ENCODE measurements at regions not wholly inside any gene's neighbourhood (a gene's known extent, or its start where the extent isn't known, plus 50 kb on each side); places are given as distances from the start of the nearest gene placed in this dataset.

GRCh38 chr6:74928203-74928602 lies 277.6 kb downstream of the COL12A1 start:
- Histone ChIP-seq H3K36me3 (ENCODE audit: insufficient read depth, low read length) (no peaks in the 10 kb centered on the region), H3K79me2 (replicated peaks; ENCODE audit: insufficient read depth, low read length) (no peaks in the 10 kb centered on the region), H4K20me1 (ENCODE audit: insufficient read depth) (no peaks in the 10 kb centered on the region), H3F3A (ENCODE audit: insufficient read depth, low read length, poor library complexity, severe bottlenecking) (no peaks in the 10 kb centered on the region), H3K27me3 (ENCODE audit: insufficient read depth, low read depth, low read length) (no peaks in the 10 kb centered on the region), H3K9me3 (ENCODE audit: low read length) (no peaks in the 10 kb centered on the region), H3K4me3 (ENCODE audit: low read length) (no peak overlapping the region), H2AFZ (ENCODE audit: low read depth, low read length) (no peak overlapping the region), H3K27ac (ENCODE audit: low read length) (no peak overlapping the region), H3K4me2 (ENCODE audit: low read length) (no peak overlapping the region), H3K9me2 (ENCODE audit: insufficient read depth, low read length) (no peaks in the 10 kb centered on the region), H3K9ac (ENCODE audit: low read length) (no peak overlapping the region)
- TF ChIP-seq SMC3 (conservative IDR thresholded peaks at IDR 0.05; ENCODE audit: poor library complexity) (no peak), POLR2AphosphoS5 (IDR thresholded peaks at IDR 0.05) (no peak)

- Histone ChIP-seq H2AFZ (ENCODE audit: low read depth, low read length) (no peak overlapping the region), H4K20me1 (ENCODE audit: insufficient read depth) (no peaks in the 10 kb centered on the region), H3K79me2 (replicated peaks; ENCODE audit: insufficient read depth, low read length) (no peaks in the 10 kb centered on the region), H3K4me2 (ENCODE audit: low read length) (no peak overlapping the region), H3K9me3 (ENCODE audit: low read length) (no peaks in the 10 kb centered on the region), H3K9me2 (ENCODE audit: insufficient read depth, low read length) (no peaks in the 10 kb centered on the region), H3K9ac (ENCODE audit: low read length) (no peak overlapping the region), H3F3A (ENCODE audit: insufficient read depth, low read length, poor library complexity, severe bottlenecking) (no peaks in the 10 kb centered on the region), H3K27ac (ENCODE audit: low read length) (no peak overlapping the region), H3K36me3 (ENCODE audit: insufficient read depth, low read length) (no peaks in the 10 kb centered on the region), H3K27me3 (ENCODE audit: insufficient read depth, low read depth, low read length) (no peaks in the 10 kb centered on the region), H3K4me3 (ENCODE audit: low read length) (no peak overlapping the region)
- no peak for TF ChIP-seq MXI1 (conservative IDR thresholded peaks at IDR 0.05; ENCODE audit: poor library complexity, severe bottlenecking)
Observed at GRCh38 chr6:74927299-74927698, 278.6 kb downstream of the COL12A1 start.

- Histone ChIP-seq H3K9ac (ENCODE audit: low read length) (no peak overlapping the region), H3K27me3 (ENCODE audit: insufficient read depth, low read depth, low read length) (no peaks in the 10 kb centered on the region), H3K36me3 (ENCODE audit: insufficient read depth, low read length) (no peaks in the 10 kb centered on the region)
Observed at GRCh38 chr6:74925683-74926082, 280.2 kb downstream of the COL12A1 start.

More at GRCh38 chr6:74925683-74926082, 280.2 kb downstream of the COL12A1 start:
- Histone ChIP-seq H3K9me2 (ENCODE audit: insufficient read depth, low read length) (no peaks in the 10 kb centered on the region), H3F3A (ENCODE audit: insufficient read depth, low read length, poor library complexity, severe bottlenecking) (no peaks in the 10 kb centered on the region), H4K20me1 (ENCODE audit: insufficient read depth) (no peaks in the 10 kb centered on the region), H3K4me2 (ENCODE audit: low read length) (no peak overlapping the region), H3K27ac (ENCODE audit: low read length) (no peak overlapping the region), H3K4me3 (ENCODE audit: low read length) (no peak overlapping the region), H3K79me2 (replicated peaks; ENCODE audit: insufficient read depth, low read length) (no peaks in the 10 kb centered on the region), H3K9me3 (ENCODE audit: low read length) (no peaks in the 10 kb centered on the region), H2AFZ (ENCODE audit: low read depth, low read length) (no peak overlapping the region)
- no peak for TF ChIP-seq EZH2 (IDR thresholded peaks at IDR 0.05; ENCODE audit: borderline replicate concordance, insufficient read depth, low read length, poor library complexity, severe bottlenecking)
- TF ChIP-seq SMC3 (conservative IDR thresholded peaks at IDR 0.05; ENCODE audit: poor library complexity) = no peak
- TF ChIP-seq EP300 (conservative IDR thresholded peaks at IDR 0.05; ENCODE audit: poor library complexity, severe bottlenecking) = no peak
- TF ChIP-seq TAF1 (IDR thresholded peaks at IDR 0.05; ENCODE audit: low read depth) = no peak
- no peak for TF ChIP-seq RAD21 (conservative IDR thresholded peaks at IDR 0.05)
- TF ChIP-seq MXI1 (conservative IDR thresholded peaks at IDR 0.05; ENCODE audit: poor library complexity, severe bottlenecking) = no peak
- TF ChIP-seq REST (IDR thresholded peaks at IDR 0.05; ENCODE audit: borderline replicate concordance) = no peak
- TF ChIP-seq POLR2AphosphoS5 (IDR thresholded peaks at IDR 0.05) = no peak
- TF ChIP-seq CTCF (IDR thresholded peaks at IDR 0.05; ENCODE audit: poor library complexity, severe bottlenecking) = no peak

Data from neural cell (in vitro differentiated cells).